ENCODE measurements at regions not wholly inside any gene's neighbourhood (a gene's known extent, or its start where the extent isn't known, plus 50 kb on each side); places are given as distances from the start of the nearest gene placed in this dataset.

GRCh38 chr2:181163691-181164090, 183.3 kb downstream of the UBE2E3 start:
- H3K4me3 ChIP-seq (replicated peaks in 1 of 3; ENCODE audit: insufficient read depth in 1 of 3, low read depth in 2 of 3, low read length in 3 of 3) = no peak overlapping the region
- no peak overlapping the region for H3K27ac ChIP-seq (ENCODE audit: extremely low read length, insufficient read depth, low read length)
- no peaks in the 10 kb centered on the region for H3K79me2 ChIP-seq (ENCODE audit: insufficient read depth, low read length)
- H3K9me3 ChIP-seq (ENCODE audit: low read length) = no peaks in the 10 kb centered on the region
- intact Hi-C loops (cut with micrococcal nuclease; ENCODE audit: unreplicated experiment) (no loop called here), in situ Hi-C loops (cut with HindIII; ENCODE audit: extremely low pct_ligation_motif_present, low pct_unique_long_range_greater_than_20kb) (no loop called here)
- no peak overlapping the region for H3K9ac ChIP-seq (ENCODE audit: insufficient read depth, low read depth, low read length)
- TF ChIP-seq SMARCE1 (IDR thresholded peaks at IDR 0.05; ENCODE audit: borderline replicate concordance) (no peak), POLR2A (IDR thresholded peaks at IDR 0.05; ENCODE audit: insufficient read depth in 1 of 2, low read depth in 2 of 2, low read length in 2 of 2) (no peak), ZNF484 (CRISPR knock-in tag; IDR thresholded peaks at IDR 0.05; ENCODE audit: borderline replicate concordance, low read depth) (no peak), ZBTB49 (CRISPR knock-in tag; IDR thresholded peaks at IDR 0.05; ENCODE audit: borderline replicate concordance) (no peak), SETDB1 (CRISPR knock-in tag; IDR thresholded peaks at IDR 0.05; ENCODE audit: borderline replicate concordance) (no peak), MED13 (CRISPR knock-in tag; IDR thresholded peaks at IDR 0.05) (no peak), XRCC5 (optimal IDR thresholded peaks at IDR 0.05; ENCODE audit: low read length) (no peak), KLF12 (CRISPR knock-in tag; IDR thresholded peaks at IDR 0.05; ENCODE audit: borderline replicate concordance) (no peak), PRDM4 (CRISPR knock-in tag; IDR thresholded peaks at IDR 0.05; ENCODE audit: borderline replicate concordance) (no peak), ZNF292 (CRISPR knock-in tag; IDR thresholded peaks at IDR 0.05; ENCODE audit: borderline replicate concordance, low read depth) (no peak), NFRKB (IDR thresholded peaks at IDR 0.05) (no peak), ZSCAN5A (CRISPR knock-in tag; IDR thresholded peaks at IDR 0.05; ENCODE audit: borderline replicate concordance) (no peak), TBL1XR1 (IDR thresholded peaks at IDR 0.05; ENCODE audit: borderline replicate concordance, low read length, partially characterized antibody) (no peak)
- no peak overlapping the region for H2AFZ ChIP-seq (ENCODE audit: low read length)
- H3K36me3 ChIP-seq (replicated peaks in 1 of 2; ENCODE audit: control insufficient read depth in 1 of 2, insufficient read depth in 2 of 2, low read length in 2 of 2) = no peaks in the 10 kb centered on the region
- no peaks in the 10 kb centered on the region for H3K4me1 ChIP-seq (ENCODE audit: insufficient read depth, low read length)
- ChIA-PET POLR2A (no interaction called here), CTCF (ENCODE audit: low intra/inter-chr PET ratio, low total read pairs) (no interaction called here)
- DNase-seq (ENCODE audit: low spot score) (no peak), ATAC-seq (no peak), FAIRE-seq (no peak)
- no peaks in the 10 kb centered on the region for H4K20me1 ChIP-seq (ENCODE audit: insufficient read depth, low read length)
- H3K27me3 ChIP-seq (ENCODE audit: control insufficient read depth in 1 of 2, insufficient read depth in 2 of 2, low read length in 2 of 2) = no peaks in the 10 kb centered on the region
- H3K4me2 ChIP-seq (ENCODE audit: low read depth, low read length) = no peak overlapping the region
- BruUV-seq (replicated peaks) = no TSS peak

Measured in HepG2 (cell line).